ENCODE measurements at regions not wholly inside any gene's neighbourhood (a gene's known extent, or its start where the extent isn't known, plus 50 kb on each side); places are given as distances from the start of the nearest gene placed in this dataset.

GRCh38 chr9:81083854-81084512, 605.4 kb downstream of the TLE1 start:
- WGBS (ENCODE audit: extremely low coverage, insufficient read length, low lambda C conversion rate), result no CpG with 5 or more reads among the region's 3 CpGs
- TF ChIP-seq CTCF (conservative IDR thresholded peaks at IDR 0.05), result no peak
- H3K4me3 Mint-ChIP-seq, result no peak overlapping the region
- H3K27me3 Mint-ChIP-seq (ENCODE audit: low read depth), result no peaks in the 10 kb centered on the region
- H3K27ac ChIP-seq (ENCODE audit: insufficient read length, low read depth, low read length), result no peak overlapping the region
- H3K4me2 ChIP-seq (ENCODE audit: insufficient read depth, insufficient read length, low read length), result no peak overlapping the region
- H3K56ac ChIP-seq (ENCODE audit: insufficient read length, low read depth, low read length), result no peak overlapping the region
- H3K4me1 ChIP-seq (ENCODE audit: insufficient read depth, low read length), result no peaks in the 10 kb centered on the region
- H2BK15ac ChIP-seq (ENCODE audit: low read depth, low read length), result no peak overlapping the region
- no peak overlapping the region for H3K14ac ChIP-seq (ENCODE audit: insufficient read depth, low read length)
- no peaks in the 10 kb centered on the region for H3K23me2 ChIP-seq (ENCODE audit: insufficient read length, low read depth, low read length, poor library complexity, severe bottlenecking)
- no peak overlapping the region for H2AK5ac ChIP-seq (ENCODE audit: insufficient read length, low read length)
- no peak overlapping the region for H3T11ph ChIP-seq (ENCODE audit: low read length)
- H4K5ac ChIP-seq (ENCODE audit: insufficient read length, low read depth, low read length), result no peak overlapping the region
- H2BK12ac ChIP-seq (ENCODE audit: insufficient read length, low read depth, low read length), result no peak overlapping the region
- no peaks in the 10 kb centered on the region for H4K20me1 ChIP-seq (ENCODE audit: control insufficient read depth, insufficient read depth, insufficient read length)
- DNase-seq, result no peak
- no peak overlapping the region for H3K23ac ChIP-seq (ENCODE audit: insufficient read length, low read depth, low read length)
- no peak overlapping the region for H2AFZ ChIP-seq (ENCODE audit: low read length)
- H3K79me1 ChIP-seq (ENCODE audit: insufficient read depth, low read depth, low read length, poor library complexity, severe bottlenecking), result no peaks in the 10 kb centered on the region
- H3K4me1 Mint-ChIP-seq, result peaks cover 10 to 11% of the 10 kb centered on the region in 2 experiments
- peak overlapping the region in 1 of 3 experiments; percentile 40; a peak in 1 of 7 replicates for H3K27ac Mint-ChIP-seq
- no peak overlapping the region for H2BK120ac ChIP-seq (ENCODE audit: low read depth, low read length, poor library complexity, severe bottlenecking)
- H2BK5ac ChIP-seq (ENCODE audit: insufficient read length, low read length), result no peak overlapping the region
- no peaks in the 10 kb centered on the region for H3K27me3 ChIP-seq (ENCODE audit: insufficient read depth, low read length)
- no peak overlapping the region for H4K91ac ChIP-seq (ENCODE audit: insufficient read length, low read depth, low read length)
- H3K9ac ChIP-seq (ENCODE audit: extremely low read depth, insufficient read length, low read length), result no peak overlapping the region
- H3K18ac ChIP-seq (ENCODE audit: insufficient read length, low read depth, low read length), result no peak overlapping the region
- no peaks in the 10 kb centered on the region for H3K9me3 ChIP-seq (ENCODE audit: control insufficient read depth, low read depth, low read length)
- H3K4ac ChIP-seq (ENCODE audit: low read depth, low read length), result no peak overlapping the region
- H3K79me2 ChIP-seq (ENCODE audit: insufficient read depth, low read length), result no peaks in the 10 kb centered on the region
- H4K8ac ChIP-seq (replicated peaks; ENCODE audit: insufficient read length, low read depth, low read length), result no peak overlapping the region
- no peaks in the 10 kb centered on the region for H3K36me3 Mint-ChIP-seq (ENCODE audit: insufficient read depth in 1 of 3, low read depth in 3 of 3)
- H3K9me3 Mint-ChIP-seq, result no peaks in the 10 kb centered on the region
- H2BK20ac ChIP-seq (ENCODE audit: low read depth, low read length, poor library complexity, severe bottlenecking), result no peak overlapping the region

Measured in H9 (cell line).